HFFc6 (cell line): ENCODE measurements at regions not wholly inside any gene's neighbourhood (a gene's known extent, or its start where the extent isn't known, plus 50 kb on each side); places are given as distances from the start of the nearest gene placed in this dataset.

ENCODE experiments used
- DNase-seq: peaks from one replicate; pipeline ENCODE4 v3.0.0-alpha.2; 2018
- H3K27ac Mint-ChIP-seq: 2 replicates; pipeline ENCODE4 v1.8.0; 2020; ENCODE audit warnings: mild to moderate bottlenecking, mixed read lengths
- H3K27me3 Mint-ChIP-seq: 2 replicates; pipeline ENCODE4 v1.8.0; 2021; ENCODE audit warnings: mild to moderate bottlenecking, moderate library complexity, mixed read lengths; ENCODE audit not compliant: insufficient read depth
- H3K36me3 Mint-ChIP-seq: 2 replicates; pipeline ENCODE4 v1.8.0; 2021; ENCODE audit warnings: low read depth, mixed read lengths
- H3K4me1 Mint-ChIP-seq: 2 replicates; pipeline ENCODE4 v1.8.0; 2020; ENCODE audit warnings: low read depth, mixed read lengths
- H3K4me3 Mint-ChIP-seq: 2 replicates; pipeline ENCODE4 v1.8.0; 2020; ENCODE audit warnings: mild to moderate bottlenecking, moderate library complexity, mixed read lengths
- H3K9me3 Mint-ChIP-seq: 2 replicates; pipeline ENCODE4 v1.8.0; 2020; ENCODE audit warnings: mild to moderate bottlenecking, mixed read lengths
- TF ChIP-seq, protein P1 (sequence below): fragments of 200-600 bp; sonication (generic); IDR thresholded peaks from 2 replicates; pipeline ENCODE4 v1.5.0; 2021; ENCODE audit warnings: antibody characterized with exemption, mild to moderate bottlenecking

DNA sequence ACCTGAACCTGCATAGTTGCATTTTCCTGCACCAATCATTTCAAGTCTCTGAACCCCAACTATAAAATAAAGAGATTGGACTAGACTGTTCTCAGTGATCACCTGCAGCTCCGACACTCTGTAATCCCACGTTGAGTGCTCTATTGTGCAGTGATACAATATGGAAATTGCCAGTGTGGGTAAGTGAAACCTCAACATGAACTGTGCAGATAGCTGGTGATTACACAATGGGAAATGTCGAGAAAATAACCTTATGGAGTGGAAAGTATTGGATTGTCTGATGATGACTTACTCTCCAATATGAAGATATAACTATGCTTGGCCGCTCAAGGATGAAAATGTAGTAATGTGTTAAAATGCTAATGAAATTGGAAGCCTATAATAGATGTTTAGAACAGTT is 293.1 kb upstream of the BRINP1 start:
- Mint-ChIP-seq H3K4me1 (no peaks in the 10 kb centered on the region), H3K36me3 (no peaks in the 10 kb centered on the region), H3K9me3 (peaks cover 19% of the 10 kb centered on the region), H3K27me3 (no peaks in the 10 kb centered on the region), H3K4me3 (no peak overlapping the region), H3K27ac (no peak overlapping the region)
- no peak for DNase-seq
- TF ChIP-seq, protein P1, sequence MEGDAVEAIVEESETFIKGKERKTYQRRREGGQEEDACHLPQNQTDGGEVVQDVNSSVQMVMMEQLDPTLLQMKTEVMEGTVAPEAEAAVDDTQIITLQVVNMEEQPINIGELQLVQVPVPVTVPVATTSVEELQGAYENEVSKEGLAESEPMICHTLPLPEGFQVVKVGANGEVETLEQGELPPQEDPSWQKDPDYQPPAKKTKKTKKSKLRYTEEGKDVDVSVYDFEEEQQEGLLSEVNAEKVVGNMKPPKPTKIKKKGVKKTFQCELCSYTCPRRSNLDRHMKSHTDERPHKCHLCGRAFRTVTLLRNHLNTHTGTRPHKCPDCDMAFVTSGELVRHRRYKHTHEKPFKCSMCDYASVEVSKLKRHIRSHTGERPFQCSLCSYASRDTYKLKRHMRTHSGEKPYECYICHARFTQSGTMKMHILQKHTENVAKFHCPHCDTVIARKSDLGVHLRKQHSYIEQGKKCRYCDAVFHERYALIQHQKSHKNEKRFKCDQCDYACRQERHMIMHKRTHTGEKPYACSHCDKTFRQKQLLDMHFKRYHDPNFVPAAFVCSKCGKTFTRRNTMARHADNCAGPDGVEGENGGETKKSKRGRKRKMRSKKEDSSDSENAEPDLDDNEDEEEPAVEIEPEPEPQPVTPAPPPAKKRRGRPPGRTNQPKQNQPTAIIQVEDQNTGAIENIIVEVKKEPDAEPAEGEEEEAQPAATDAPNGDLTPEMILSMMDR: no peak

DNA sequence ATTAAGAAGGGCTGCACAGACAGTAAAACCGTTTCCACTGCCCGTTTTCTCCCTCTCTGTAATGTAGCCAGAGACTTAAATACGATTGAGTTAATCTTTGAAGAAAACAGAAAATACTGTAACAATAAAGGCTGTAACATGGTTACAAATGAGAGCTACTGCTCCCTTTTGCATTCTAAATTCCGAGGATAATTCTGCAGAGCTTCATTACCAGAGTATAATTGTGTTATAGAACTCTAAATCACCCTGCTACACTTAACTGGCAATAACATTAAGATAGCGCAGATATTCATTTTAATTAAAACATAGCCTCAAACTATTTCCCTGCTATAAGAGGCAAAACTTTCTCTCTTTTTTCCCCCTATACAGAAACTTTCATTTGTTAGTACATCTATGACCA is 283.7 kb upstream of the BRINP1 start:
- Mint-ChIP-seq H3K4me1 (no peaks in the 10 kb centered on the region), H3K27me3 (no peaks in the 10 kb centered on the region), H3K27ac (no peak overlapping the region), H3K9me3 (peaks cover 17% of the 10 kb centered on the region; the same call in 1 of the 2 replicates), H3K4me3 (no peak overlapping the region), H3K36me3 (no peaks in the 10 kb centered on the region)
- TF ChIP-seq, protein P1: no peak
- no peak for DNase-seq

DNA sequence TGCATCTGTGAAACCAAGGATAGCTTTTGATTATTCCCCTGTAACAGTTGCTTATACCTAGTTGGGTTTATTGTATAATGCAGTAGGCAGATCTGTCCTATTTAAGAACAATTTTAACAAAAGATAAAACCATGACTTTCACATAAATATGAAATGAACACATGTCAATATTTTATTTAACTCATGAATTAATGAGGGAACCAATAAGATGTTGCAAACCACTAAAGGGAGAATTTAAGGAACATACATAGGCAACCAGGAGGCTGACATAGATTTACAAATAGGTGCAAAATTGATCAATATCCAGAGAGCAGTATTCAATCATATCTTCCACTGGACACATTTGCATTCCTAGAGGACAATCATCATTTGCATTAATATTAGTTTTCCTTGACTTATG is 280.0 kb upstream of the BRINP1 start:
- no peak for DNase-seq
- Mint-ChIP-seq H3K27me3 (no peaks in the 10 kb centered on the region), H3K4me1 (no peaks in the 10 kb centered on the region), H3K9me3 (peaks cover 41% of the 10 kb centered on the region), H3K4me3 (no peak overlapping the region), H3K27ac (no peak overlapping the region), H3K36me3 (no peaks in the 10 kb centered on the region)
- TF ChIP-seq, protein P1: no peak

DNA sequence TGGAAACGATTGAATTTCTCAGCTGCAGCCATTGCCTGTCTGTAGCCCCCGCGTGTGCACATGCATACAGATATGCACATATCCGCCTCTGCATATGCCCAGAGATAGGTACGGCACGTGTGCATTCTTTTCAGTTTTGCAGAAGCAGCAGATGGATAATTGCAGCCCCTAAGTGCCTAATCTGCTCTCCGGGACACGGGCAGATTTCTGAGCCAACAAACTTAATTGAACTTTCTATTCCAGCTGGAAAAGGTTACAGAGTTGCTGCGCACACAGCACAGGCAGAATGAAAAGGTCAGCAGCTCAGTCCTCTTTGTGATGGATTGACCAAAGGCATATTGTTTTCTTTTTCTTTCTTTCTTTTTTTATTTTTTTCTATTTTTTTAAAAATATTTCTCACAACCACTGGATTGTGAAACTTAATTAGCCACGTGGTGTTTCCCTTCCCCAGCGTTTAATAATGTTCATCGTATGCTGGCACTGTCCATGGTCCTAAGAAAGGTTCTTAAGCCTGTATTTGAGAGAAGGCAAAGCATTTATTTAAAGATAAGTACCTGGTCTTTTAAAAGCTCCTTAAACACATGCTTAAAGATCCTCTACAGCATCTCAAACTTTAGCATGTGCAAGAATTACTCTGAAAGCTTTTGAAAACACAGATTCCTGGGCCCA is 270.2 kb upstream of the BRINP1 start:
- H3K4me1 Mint-ChIP-seq: no peaks in the 10 kb centered on the region
- no peak overlapping the region for H3K27ac Mint-ChIP-seq
- peaks cover 1% of the 10 kb centered on the region; the same call in 1 of the 2 replicates for H3K27me3 Mint-ChIP-seq
- H3K4me3 Mint-ChIP-seq: no peak overlapping the region
- DNase-seq: no peak
- H3K36me3 Mint-ChIP-seq: no peaks in the 10 kb centered on the region
- TF ChIP-seq, protein P1: no peak
- H3K9me3 Mint-ChIP-seq: peaks cover 49% of the 10 kb centered on the region

DNA sequence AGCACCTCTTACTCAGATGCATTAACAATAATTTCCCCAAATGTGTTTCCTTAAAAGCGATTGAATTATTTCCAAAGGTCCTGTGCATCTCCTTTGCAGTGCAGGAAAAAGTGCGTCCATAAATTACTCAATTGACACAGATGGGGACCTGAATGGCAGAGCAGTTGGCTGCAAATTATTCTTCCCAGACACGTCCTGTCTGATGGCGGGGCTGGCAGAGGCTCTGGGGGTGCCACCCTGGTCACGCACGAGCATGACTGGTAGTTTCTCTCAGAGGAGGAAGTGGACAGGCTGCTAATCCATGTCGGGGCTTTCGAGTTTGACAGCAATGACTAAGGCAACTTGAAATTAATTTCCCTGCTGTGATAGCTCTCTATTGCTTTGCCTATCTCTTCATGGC is 264.8 kb upstream of the BRINP1 start:
- H3K27ac Mint-ChIP-seq: no peak overlapping the region
- TF ChIP-seq, protein P1: no peak
- DNase-seq: no peak
- H3K9me3 Mint-ChIP-seq: peaks cover 40% of the 10 kb centered on the region
- H3K4me1 Mint-ChIP-seq: no peaks in the 10 kb centered on the region
- H3K27me3 Mint-ChIP-seq: peaks cover 1% of the 10 kb centered on the region; the same call in 1 of the 2 replicates
- H3K4me3 Mint-ChIP-seq: no peak overlapping the region
- H3K36me3 Mint-ChIP-seq: no peaks in the 10 kb centered on the region; the same call in 1 of the 2 replicates
